ENCODE measurements at regions not wholly inside any gene's neighbourhood (a gene's known extent, or its start where the extent isn't known, plus 50 kb on each side); places are given as distances from the start of the nearest gene placed in this dataset.

DNA sequence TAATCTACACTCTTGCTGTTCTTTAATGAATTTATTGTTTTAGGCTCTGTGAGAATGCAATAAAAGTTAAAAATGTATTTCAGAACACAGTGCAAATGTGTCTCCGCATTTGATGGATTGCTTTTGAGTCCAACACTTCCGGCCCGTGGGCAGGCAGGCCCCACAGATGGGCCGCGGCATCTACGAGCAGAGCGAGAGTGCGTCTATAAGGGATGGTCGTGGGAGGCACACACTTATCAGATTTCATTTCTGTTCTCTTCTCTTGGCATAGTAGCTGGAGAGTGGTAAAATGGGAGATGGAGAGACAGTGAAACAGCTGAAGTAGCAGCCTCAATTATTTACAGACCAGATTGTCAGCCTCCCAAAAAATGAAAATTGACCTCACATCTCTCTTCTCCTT is 134.2 kb downstream of the NAV1 start:
- no peak for TF ChIP-seq ZFX (IDR thresholded peaks at IDR 0.05; ENCODE audit: borderline replicate concordance)
- TF ChIP-seq, protein P1, sequence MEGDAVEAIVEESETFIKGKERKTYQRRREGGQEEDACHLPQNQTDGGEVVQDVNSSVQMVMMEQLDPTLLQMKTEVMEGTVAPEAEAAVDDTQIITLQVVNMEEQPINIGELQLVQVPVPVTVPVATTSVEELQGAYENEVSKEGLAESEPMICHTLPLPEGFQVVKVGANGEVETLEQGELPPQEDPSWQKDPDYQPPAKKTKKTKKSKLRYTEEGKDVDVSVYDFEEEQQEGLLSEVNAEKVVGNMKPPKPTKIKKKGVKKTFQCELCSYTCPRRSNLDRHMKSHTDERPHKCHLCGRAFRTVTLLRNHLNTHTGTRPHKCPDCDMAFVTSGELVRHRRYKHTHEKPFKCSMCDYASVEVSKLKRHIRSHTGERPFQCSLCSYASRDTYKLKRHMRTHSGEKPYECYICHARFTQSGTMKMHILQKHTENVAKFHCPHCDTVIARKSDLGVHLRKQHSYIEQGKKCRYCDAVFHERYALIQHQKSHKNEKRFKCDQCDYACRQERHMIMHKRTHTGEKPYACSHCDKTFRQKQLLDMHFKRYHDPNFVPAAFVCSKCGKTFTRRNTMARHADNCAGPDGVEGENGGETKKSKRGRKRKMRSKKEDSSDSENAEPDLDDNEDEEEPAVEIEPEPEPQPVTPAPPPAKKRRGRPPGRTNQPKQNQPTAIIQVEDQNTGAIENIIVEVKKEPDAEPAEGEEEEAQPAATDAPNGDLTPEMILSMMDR (IDR thresholded peaks at IDR 0.05), result no peak

DNA sequence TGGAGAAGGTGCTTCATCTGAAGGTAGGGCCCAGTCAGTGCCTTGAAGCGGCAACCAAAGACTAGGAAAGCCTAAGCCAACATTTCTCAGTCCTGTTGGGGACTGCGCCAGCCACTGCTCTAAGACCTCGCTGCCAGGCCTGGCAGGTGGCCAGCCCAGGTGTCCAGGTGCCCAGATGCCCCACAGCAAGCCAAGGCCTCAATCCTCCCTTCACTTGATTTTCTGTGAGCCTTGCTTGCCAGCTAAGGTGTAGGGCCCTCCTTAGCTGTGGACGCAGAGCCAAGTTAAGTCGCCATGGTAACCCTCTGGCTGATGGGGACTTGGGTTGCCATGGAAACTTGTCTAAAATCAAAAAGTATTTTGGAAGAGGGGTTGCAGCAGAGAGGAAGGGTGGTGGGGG is 135.0 kb downstream of the NAV1 start:
- TF ChIP-seq ZFX (IDR thresholded peaks at IDR 0.05; ENCODE audit: borderline replicate concordance), result no peak
- TF ChIP-seq, protein P1 (IDR thresholded peaks at IDR 0.05), result no peak
- no peak overlapping the region for H3K27ac ChIP-seq

More for the DNA sequence above, 134.2 kb downstream of the NAV1 start:
- H3K27ac ChIP-seq, result no peak overlapping the region

DNA sequence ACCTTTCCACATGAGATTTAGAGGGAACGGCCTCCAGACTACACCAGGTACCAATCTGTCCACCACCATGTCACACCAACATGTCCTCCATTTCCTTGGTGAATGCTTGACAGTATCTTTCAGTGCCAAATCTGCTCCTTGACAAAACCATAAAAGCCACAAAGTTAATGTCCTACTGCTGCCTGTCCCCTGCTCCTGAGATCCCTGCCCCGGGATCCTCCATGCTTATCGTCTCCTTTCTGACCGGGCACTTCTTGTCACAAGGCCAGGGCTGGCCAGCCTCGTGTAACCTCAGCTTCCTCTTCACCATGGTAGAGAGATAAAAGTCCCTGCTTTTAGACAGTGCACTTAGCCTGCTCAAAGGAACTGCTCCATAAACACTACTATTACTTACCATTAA is 136.2 kb downstream of the NAV1 start:
- TF ChIP-seq, protein P1 (IDR thresholded peaks at IDR 0.05), result no peak
- no peak for TF ChIP-seq ZFX (IDR thresholded peaks at IDR 0.05; ENCODE audit: borderline replicate concordance)
- no peak overlapping the region for H3K27ac ChIP-seq

DNA sequence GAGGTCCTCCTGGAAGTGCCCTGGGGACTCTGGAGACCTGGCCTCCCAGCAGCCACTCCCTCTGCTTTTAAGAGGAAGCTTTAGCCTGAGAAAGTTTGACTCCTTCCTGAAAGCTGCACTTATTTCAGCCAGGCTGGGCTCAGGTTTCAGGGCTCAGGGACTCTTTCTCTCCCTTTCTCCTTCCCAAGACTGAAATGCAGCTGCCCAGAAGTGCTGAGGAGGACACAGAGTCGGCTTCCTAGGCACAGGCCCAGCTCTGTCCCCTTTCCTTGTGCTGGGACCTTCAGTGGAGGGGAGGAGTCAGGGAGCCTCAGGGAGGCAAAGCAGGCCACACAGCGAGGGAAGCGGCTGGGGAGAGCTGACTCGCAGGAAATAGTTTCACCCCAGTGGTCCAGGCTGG is 137.3 kb downstream of the NAV1 start:
- H3K27ac ChIP-seq, result no peak overlapping the region
- TF ChIP-seq, protein P1 (IDR thresholded peaks at IDR 0.05), result no peak
- TF ChIP-seq ZFX (IDR thresholded peaks at IDR 0.05; ENCODE audit: borderline replicate concordance), result no peak

DNA sequence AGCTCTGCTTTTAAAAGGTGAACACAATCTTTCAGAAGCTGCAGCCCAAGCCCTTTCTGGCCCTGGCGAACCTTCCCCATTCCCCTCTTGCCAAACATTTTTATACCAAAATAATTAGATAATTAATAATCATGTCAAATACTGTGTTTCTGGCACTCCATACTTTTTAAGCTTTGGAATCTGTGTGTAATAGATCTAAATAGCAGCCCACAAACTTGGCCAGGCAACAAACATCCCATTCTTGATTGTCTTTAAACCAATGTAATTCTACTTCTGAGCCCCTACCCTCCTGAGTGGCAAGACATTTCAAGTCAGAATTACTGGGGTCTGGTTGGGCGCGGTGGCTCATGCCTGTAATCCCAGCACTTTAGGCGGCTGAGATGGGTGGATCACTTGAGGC is 137.7 kb downstream of the NAV1 start:
- no peak overlapping the region for H3K27ac ChIP-seq
- TF ChIP-seq ZFX (IDR thresholded peaks at IDR 0.05; ENCODE audit: borderline replicate concordance), result no peak
- TF ChIP-seq, protein P1 (IDR thresholded peaks at IDR 0.05), result no peak

DNA sequence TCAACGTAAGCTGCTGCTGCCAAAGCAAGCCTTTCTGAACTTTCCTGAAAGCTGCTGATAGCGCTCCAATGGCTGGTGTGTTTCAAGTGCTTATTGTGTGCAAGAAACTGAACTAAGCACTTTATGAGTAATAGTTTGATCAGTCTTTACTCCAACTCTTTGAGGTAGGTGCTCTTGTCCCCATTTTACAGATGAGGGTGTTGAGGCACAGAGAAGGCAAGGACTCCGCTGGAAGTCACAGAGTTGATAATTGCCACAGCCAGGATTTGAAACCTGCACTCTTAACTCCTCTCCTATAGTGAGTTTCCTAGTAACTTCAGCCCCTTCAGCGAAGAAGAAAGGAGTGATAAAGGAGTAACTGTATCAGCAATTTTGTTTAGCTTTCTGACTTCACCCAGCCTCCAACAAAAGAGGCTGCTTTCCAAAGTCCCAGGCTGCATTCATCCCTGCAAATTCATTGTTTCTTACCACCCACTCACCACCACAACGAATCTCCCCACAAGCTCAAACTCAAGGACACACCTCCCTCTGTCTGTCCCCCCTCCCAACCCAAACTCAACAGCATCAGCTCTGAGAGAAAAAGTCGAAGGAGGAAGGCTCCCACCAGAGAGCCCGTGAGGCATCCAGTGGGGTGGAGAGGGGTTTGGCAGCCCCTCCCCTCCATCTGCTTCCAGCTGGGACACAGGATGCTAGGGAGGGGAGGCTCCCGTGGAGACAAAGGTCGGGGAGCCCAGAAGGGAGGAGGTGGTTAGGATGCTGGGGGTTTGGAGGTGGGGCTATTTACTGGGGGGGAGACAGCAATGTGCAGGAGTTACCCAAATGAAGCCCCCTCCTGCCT is 139.6 kb downstream of the NAV1 start:
- no peak for TF ChIP-seq ZFX (IDR thresholded peaks at IDR 0.05; ENCODE audit: borderline replicate concordance)
- TF ChIP-seq, protein P1 (IDR thresholded peaks at IDR 0.05), result no peak
- no peak overlapping the region for H3K27ac ChIP-seq

DNA sequence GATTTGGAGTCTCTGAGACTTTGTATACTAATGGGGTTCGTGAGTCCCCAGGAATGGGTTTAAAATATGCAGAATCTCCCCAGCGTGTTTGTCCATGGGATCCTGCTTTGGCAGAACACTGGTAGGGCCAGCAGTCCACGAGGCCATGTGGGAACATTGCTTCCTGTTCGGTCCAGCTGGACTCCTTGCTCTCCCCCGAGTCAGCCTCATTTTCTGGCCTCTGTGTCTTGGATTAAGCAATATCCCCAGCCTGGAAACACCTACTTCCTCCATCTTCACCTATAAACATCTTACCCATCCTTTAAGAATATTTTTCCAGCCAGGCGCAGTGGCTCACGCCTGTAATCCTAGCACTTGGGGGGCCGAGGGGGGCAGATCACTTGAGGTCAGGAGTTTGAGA is 142.4 kb downstream of the NAV1 start:
- no peak overlapping the region for H3K27ac ChIP-seq
- TF ChIP-seq ZFX (IDR thresholded peaks at IDR 0.05; ENCODE audit: borderline replicate concordance), result no peak
- TF ChIP-seq, protein P1 (IDR thresholded peaks at IDR 0.05), result no peak

Data from 22Rv1 (cell line).